ENCODE measurements at regions not wholly inside any gene's neighbourhood (a gene's known extent, or its start where the extent isn't known, plus 50 kb on each side); places are given as distances from the start of the nearest gene placed in this dataset.

DNA sequence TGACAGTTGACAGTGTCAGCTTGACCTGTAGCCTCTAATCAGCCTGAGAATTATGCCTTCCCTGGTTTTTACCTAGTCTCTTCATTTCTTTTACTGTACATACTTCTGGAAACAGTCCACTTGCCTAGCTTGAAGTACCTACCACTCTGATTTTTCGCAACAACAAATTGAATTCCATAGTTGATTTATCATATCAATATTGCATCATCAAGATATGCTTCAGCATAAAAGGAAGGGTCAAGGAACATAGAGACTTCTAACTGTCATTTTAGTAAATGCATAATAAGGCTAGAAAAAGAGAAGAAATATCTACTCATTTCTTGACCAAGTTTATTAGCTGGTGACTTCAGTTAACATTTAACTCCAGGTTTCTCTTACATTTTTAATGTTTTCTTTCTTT lies 174.2 kb upstream of the FAR2 start:
- intact Hi-C loops (cut with DNase I; ENCODE audit: low total_unique reads) = no loop called here
- no peak overlapping the region for H3K27ac ChIP-seq
- H3K4me1 ChIP-seq = no peaks in the 10 kb centered on the region
- no peak for DNase-seq (ENCODE audit: low spot score in 2 of 2)
- no peaks in the 10 kb centered on the region for H3K36me3 ChIP-seq
- no peaks in the 10 kb centered on the region for H3K9me3 ChIP-seq
- no peak overlapping the region for H3K4me3 ChIP-seq
- H3K27me3 ChIP-seq = no peaks in the 10 kb centered on the region
- TF ChIP-seq POLR2A (IDR thresholded peaks at IDR 0.05) (no peak), POLR2AphosphoS5 (IDR thresholded peaks at IDR 0.05) (no peak)
- TF ChIP-seq, protein P1, sequence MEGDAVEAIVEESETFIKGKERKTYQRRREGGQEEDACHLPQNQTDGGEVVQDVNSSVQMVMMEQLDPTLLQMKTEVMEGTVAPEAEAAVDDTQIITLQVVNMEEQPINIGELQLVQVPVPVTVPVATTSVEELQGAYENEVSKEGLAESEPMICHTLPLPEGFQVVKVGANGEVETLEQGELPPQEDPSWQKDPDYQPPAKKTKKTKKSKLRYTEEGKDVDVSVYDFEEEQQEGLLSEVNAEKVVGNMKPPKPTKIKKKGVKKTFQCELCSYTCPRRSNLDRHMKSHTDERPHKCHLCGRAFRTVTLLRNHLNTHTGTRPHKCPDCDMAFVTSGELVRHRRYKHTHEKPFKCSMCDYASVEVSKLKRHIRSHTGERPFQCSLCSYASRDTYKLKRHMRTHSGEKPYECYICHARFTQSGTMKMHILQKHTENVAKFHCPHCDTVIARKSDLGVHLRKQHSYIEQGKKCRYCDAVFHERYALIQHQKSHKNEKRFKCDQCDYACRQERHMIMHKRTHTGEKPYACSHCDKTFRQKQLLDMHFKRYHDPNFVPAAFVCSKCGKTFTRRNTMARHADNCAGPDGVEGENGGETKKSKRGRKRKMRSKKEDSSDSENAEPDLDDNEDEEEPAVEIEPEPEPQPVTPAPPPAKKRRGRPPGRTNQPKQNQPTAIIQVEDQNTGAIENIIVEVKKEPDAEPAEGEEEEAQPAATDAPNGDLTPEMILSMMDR (IDR thresholded peaks at IDR 0.05) = no peak

DNA sequence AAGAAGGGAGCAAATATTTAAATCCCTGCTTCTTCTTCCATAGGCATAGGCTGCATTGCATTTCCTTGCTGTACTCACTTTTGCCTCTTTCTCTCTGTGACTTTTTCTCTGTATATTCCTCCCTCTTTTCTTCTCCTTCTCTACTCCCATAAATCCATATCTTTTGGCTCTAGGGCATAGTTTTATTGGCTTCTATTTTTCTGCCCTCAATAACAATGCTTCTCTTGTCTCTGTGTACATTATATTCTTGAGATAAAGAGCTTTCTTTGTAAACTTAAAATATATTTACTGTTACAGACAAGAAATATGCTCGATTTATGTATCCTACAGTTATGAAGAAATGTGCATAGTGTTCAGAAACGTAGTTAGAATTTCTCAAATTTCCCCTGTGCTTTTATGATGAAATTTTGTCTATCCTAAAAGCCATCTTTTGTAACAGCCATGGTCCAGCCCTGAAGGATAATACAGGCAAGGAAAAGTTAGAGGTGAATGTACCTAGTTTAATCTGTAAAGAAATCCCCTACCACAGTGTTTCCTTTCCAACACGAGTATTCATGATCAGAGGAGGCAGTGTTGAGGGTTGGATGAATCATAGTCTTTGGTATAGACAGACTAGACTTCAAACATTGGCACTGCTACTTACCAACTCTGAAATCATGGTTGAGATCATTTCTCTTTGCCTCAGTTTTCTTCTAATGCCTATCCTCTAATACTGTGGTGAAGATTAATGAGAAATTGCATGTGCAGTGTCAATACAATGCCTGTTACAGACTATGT lies 173.3 kb upstream of the FAR2 start:
- DNase-seq (ENCODE audit: low spot score in 2 of 2) = no peak
- TF ChIP-seq, protein P1 (IDR thresholded peaks at IDR 0.05) = no peak
- no peak for TF ChIP-seq POLR2A (IDR thresholded peaks at IDR 0.05)
- TF ChIP-seq POLR2AphosphoS5 (IDR thresholded peaks at IDR 0.05) = no peak
- no peaks in the 10 kb centered on the region for H3K9me3 ChIP-seq
- H3K4me1 ChIP-seq = no peaks in the 10 kb centered on the region
- H3K4me3 ChIP-seq = no peak overlapping the region
- intact Hi-C loops (cut with DNase I; ENCODE audit: low total_unique reads) = no loop called here
- no peak overlapping the region for H3K27ac ChIP-seq
- H3K27me3 ChIP-seq = no peaks in the 10 kb centered on the region
- no peaks in the 10 kb centered on the region for H3K36me3 ChIP-seq

DNA sequence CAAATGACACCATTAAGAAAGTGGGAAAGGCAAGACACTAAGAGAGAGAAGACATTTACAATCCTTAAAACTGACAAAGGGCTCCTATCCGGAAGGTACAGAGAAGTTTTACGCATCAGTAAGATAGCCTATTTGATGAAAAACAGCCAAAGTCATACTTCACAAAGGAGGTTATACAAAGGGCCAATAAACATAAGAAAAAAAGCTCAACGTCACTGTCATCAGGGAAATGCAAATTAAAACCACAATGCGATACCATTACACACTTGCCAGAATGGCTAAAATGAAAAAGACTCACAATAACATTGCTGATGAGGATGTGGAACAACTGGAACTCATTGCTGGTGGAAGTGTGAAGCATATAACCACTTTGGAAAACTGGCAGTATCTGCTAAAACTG lies 168.6 kb upstream of the FAR2 start:
- Histone ChIP-seq H3K4me1 (no peaks in the 10 kb centered on the region), H3K9me3 (no peaks in the 10 kb centered on the region), H3K27me3 (no peaks in the 10 kb centered on the region), H3K27ac (no peak overlapping the region), H3K36me3 (no peaks in the 10 kb centered on the region), H3K4me3 (no peak overlapping the region)
- TF ChIP-seq POLR2A (IDR thresholded peaks at IDR 0.05) = no peak
- intact Hi-C loops (cut with DNase I; ENCODE audit: low total_unique reads) = no loop called here
- no peak for DNase-seq (ENCODE audit: low spot score in 2 of 2)

DNA sequence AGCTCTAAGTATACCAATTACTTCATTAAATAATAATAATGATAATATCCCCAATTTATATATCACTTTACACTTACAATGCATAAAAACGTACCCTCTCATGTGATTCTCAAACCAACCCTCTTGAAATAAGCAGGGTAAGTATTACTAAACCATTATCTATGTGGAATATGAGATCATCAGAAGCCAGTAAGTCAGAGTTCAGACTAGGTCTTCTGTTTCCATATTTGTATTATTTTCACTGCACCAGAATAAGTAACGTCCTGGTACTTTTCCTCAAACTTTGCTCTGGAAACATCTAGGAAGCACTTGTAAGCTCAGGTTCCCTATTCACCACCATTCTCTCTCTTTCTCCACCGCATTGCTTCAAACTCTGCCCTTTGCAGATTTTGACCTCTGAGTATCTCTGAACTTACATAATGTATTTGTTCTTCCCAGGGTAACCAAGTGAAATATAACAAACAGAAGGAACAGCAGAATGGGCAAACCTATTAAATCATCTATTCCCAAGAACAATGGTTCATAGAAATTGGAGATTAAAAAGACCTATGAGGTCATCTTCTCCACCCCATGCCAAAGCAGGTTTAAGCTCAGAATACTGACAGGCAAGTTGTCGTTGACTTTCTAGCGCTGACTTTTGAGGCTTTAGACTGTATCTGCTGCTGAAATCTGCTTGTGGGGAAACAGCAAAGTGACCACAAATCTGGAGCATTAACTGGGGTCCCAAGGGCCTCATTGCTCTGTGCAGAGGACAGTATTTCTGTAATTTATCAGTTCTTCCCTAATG lies 161.3 kb upstream of the FAR2 start:
- Histone ChIP-seq H3K9me3 (no peaks in the 10 kb centered on the region), H3K27ac (no peak overlapping the region), H3K4me1 (no peaks in the 10 kb centered on the region), H3K27me3 (no peaks in the 10 kb centered on the region), H3K4me3 (no peak overlapping the region), H3K36me3 (no peaks in the 10 kb centered on the region)
- TF ChIP-seq POLR2AphosphoS5 (IDR thresholded peaks at IDR 0.05) (no peak), POLR2A (IDR thresholded peaks at IDR 0.05) (no peak)
- TF ChIP-seq, protein P1 (IDR thresholded peaks at IDR 0.05) = no peak
- no peak for DNase-seq (ENCODE audit: low spot score in 2 of 2)
- intact Hi-C loops (cut with DNase I; ENCODE audit: low total_unique reads) = no loop called here

DNA sequence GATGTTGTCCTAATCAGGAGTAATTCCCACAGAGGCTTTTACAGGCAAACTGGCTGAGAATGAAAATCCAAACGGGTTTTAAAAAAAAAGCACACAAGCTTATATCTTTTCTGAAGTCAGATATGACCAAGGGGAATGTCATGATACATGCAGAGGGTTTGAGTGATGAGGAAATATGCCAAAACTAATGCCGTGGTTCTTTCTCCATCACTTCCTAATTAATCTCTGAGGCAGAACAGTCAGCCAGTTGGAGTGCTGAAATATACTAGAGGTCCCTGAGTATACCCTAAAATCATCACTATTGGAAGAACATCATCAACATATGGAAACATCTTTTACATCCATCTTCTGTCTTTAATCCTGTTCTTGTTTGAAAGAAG lies 160.8 kb upstream of the FAR2 start:
- Histone ChIP-seq H3K9me3 (no peaks in the 10 kb centered on the region), H3K27ac (no peak overlapping the region), H3K36me3 (no peaks in the 10 kb centered on the region), H3K27me3 (no peaks in the 10 kb centered on the region), H3K4me1 (no peaks in the 10 kb centered on the region), H3K4me3 (no peak overlapping the region)
- no peak for DNase-seq (ENCODE audit: low spot score in 2 of 2)
- TF ChIP-seq POLR2A (IDR thresholded peaks at IDR 0.05) (no peak), POLR2AphosphoS5 (IDR thresholded peaks at IDR 0.05) (no peak)
- TF ChIP-seq, protein P1 (IDR thresholded peaks at IDR 0.05) = no peak
- intact Hi-C loops (cut with DNase I; ENCODE audit: low total_unique reads) = no loop called here
